ENCODE measurements at regions not wholly inside any gene's neighbourhood (a gene's known extent, or its start where the extent isn't known, plus 50 kb on each side); places are given as distances from the start of the nearest gene placed in this dataset.

DNA sequence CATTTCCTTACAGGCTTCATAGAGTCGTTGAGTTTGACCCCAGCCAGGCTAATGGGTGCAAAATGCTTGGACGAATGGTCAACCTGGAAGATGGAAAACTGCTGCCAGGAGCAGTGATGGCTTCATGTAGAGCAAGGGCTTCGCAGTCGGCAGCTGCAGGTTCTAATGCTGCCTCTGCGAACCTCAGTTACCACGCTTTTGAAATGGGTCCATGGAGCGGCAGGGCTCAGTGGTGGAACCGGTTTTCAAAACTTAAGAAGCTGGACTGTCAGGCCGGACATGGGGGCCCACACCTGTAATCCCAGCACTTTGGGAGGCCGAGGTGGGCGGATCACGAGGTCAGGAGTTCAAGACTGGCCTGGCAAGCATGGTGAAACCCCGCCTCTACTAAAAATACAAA, 55.9 kb upstream of the PRR5 start:
- TF ChIP-seq ZNF2 (tag by site-specific recombination; IDR thresholded peaks at IDR 0.05), result no peak
- no peak for TF ChIP-seq ZNF626 (tag by site-specific recombination; IDR thresholded peaks at IDR 0.05)
- no peak for TF ChIP-seq PBX3 (CRISPR knock-in tag; IDR thresholded peaks at IDR 0.05)
- no peak for TF ChIP-seq ZNF366 (tag by site-specific recombination; conservative IDR thresholded peaks at IDR 0.05)
- TF ChIP-seq ZNF600 (tag by site-specific recombination; IDR thresholded peaks at IDR 0.05), result no peak
- no peak for TF ChIP-seq ZNF558 (tag by site-specific recombination; IDR thresholded peaks at IDR 0.05)
- no peak for TF ChIP-seq ZSCAN16 (tag by site-specific recombination; IDR thresholded peaks at IDR 0.05)
- no peak for TF ChIP-seq ZNF248 (tag by site-specific recombination; IDR thresholded peaks at IDR 0.05)
- TF ChIP-seq MZF1 (tag by site-specific recombination; IDR thresholded peaks at IDR 0.05; ENCODE audit: borderline replicate concordance), result no peak
- TF ChIP-seq GFI1B (tag by site-specific recombination; IDR thresholded peaks at IDR 0.05), result no peak
- TF ChIP-seq ZNF792 (tag by site-specific recombination; IDR thresholded peaks at IDR 0.05), result no peak
- TF ChIP-seq ZNF518A (tag by site-specific recombination; conservative IDR thresholded peaks at IDR 0.05; ENCODE audit: low read depth), result no peak
- TF ChIP-seq ZNF548 (tag by site-specific recombination; IDR thresholded peaks at IDR 0.05), result no peak
- TF ChIP-seq HIC1 (tag by site-specific recombination; IDR thresholded peaks at IDR 0.05), result no peak
- POLR2A ChIA-PET, result no interaction called here
- H3K36me3 ChIP-seq (ENCODE audit: control insufficient read depth in 2 of 2, insufficient read depth in 1 of 2, low read length in 2 of 2), result no peaks in the 10 kb centered on the region
- CTCF ChIA-PET, result interaction anchor here (0.7 to 1.9 kb wide), 3 partner anchors 39 to 700 kb away, joined by 3 to 8 read pairs (median 3); no protein-coding TSS in a partner anchor
- H3K27ac ChIP-seq (ENCODE audit: extremely low read depth, low read depth, low read length), result no peak overlapping the region
- H3K9me3 ChIP-seq (ENCODE audit: control insufficient read depth, insufficient read depth, low read depth, low read length), result no peaks in the 10 kb centered on the region
- no peak overlapping the region for H3K4me3 ChIP-seq (ENCODE audit: low read depth, low read length)
- no peaks in the 10 kb centered on the region for H3K4me1 ChIP-seq (ENCODE audit: control insufficient read depth, insufficient read depth, low read length)

DNA sequence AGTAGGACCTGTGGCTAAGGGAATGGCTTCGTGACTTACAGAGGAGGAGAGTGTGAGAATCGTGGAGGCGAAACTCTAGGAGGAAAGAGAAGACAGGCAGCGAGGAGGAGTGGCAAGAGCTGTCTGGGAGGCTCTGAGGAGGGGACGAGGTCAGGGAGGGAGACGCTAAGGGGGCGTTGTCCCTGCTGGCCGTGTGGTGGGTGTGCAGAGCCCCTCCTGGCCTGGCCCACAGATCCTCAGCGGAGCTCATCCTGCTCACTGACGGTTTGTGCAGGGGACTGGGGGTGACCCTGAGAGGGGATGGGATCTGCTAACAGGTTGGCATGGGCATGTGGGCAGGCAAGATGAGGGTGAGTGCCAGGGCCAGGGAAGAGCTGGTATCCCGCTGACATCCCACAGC, 56.5 kb upstream of the PRR5 start:
- Histone ChIP-seq H3K9me3 (ENCODE audit: control insufficient read depth, insufficient read depth, low read depth, low read length) (no peaks in the 10 kb centered on the region), H3K36me3 (ENCODE audit: control insufficient read depth in 2 of 2, insufficient read depth in 1 of 2, low read length in 2 of 2) (no peaks in the 10 kb centered on the region), H3K4me1 (ENCODE audit: control insufficient read depth, insufficient read depth, low read length) (no peaks in the 10 kb centered on the region), H3K4me3 (ENCODE audit: low read depth, low read length) (no peak overlapping the region), H3K27ac (ENCODE audit: extremely low read depth, low read depth, low read length) (no peak overlapping the region)
- ChIA-PET POLR2A (no interaction called here), CTCF (interaction anchor here (0.6 to 2.1 kb wide), 6 partner anchors 19 to 1247 kb away, joined by 3 to 8 read pairs (median 3); no protein-coding TSS in a partner anchor)
- TF ChIP-seq TCF7L2 (IDR thresholded peaks at IDR 0.05; ENCODE audit: borderline replicate concordance, low read depth, low read length), result no peak
- TF ChIP-seq MYNN (tag by site-specific recombination; IDR thresholded peaks at IDR 0.05; ENCODE audit: borderline replicate concordance), result no peak
- no peak for TF ChIP-seq HOXC10 (CRISPR knock-in tag; IDR thresholded peaks at IDR 0.05)
- TF ChIP-seq SP7 (tag by site-specific recombination; IDR thresholded peaks at IDR 0.05), result no peak
- TF ChIP-seq ZNF837 (tag by site-specific recombination; IDR thresholded peaks at IDR 0.05), result no peak
- TF ChIP-seq ZNF423 (tag by site-specific recombination; IDR thresholded peaks at IDR 0.05), result no peak
- TF ChIP-seq ZNF140 (tag by site-specific recombination; IDR thresholded peaks at IDR 0.05), result no peak
- TF ChIP-seq BCL11B (tag by site-specific recombination; IDR thresholded peaks at IDR 0.05; ENCODE audit: low read depth), result no peak
- no peak for TF ChIP-seq ZNF350 (tag by site-specific recombination; IDR thresholded peaks at IDR 0.05)
- TF ChIP-seq ZNF426 (tag by site-specific recombination; IDR thresholded peaks at IDR 0.05), result no peak
- TF ChIP-seq ZNF416 (tag by site-specific recombination; IDR thresholded peaks at IDR 0.05), result no peak
- TF ChIP-seq, protein P1, sequence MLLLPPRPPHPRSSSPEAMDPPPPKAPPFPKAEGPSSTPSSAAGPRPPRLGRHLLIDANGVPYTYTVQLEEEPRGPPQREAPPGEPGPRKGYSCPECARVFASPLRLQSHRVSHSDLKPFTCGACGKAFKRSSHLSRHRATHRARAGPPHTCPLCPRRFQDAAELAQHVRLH (tag by site-specific recombination; IDR thresholded peaks at IDR 0.05), result no peak
- no peak for TF ChIP-seq GLI2 (tag by site-specific recombination; IDR thresholded peaks at IDR 0.05; ENCODE audit: borderline replicate concordance, low read depth)
- no peak for TF ChIP-seq ZXDB (tag by site-specific recombination; IDR thresholded peaks at IDR 0.05)
